ENCODE measurements at regions not wholly inside any gene's neighbourhood (a gene's known extent, or its start where the extent isn't known, plus 50 kb on each side); places are given as distances from the start of the nearest gene placed in this dataset.
"Not testable (repeated sequence)": the region's sequence is repeated elsewhere in the genome, so short reads cannot be mapped to it uniquely, and the experiment has no call there.

GRCh38 chr18:14936313-14936712 is 188.3 kb downstream of the ANKRD30B start:
- TF ChIP-seq REST (IDR thresholded peaks at IDR 0.05; ENCODE audit: insufficient replicate concordance, low read depth) (no peak), CTCF (IDR thresholded peaks at IDR 0.05; ENCODE audit: insufficient read depth, low read length) (no peak), SPI1 (IDR thresholded peaks at IDR 0.05; ENCODE audit: borderline replicate concordance, low read depth) (no peak), POLR2AphosphoS5 (IDR thresholded peaks at IDR 0.05; ENCODE audit: low read depth) (no peak), GABPA (IDR thresholded peaks at IDR 0.05; ENCODE audit: low read depth) (no peak)
- Histone ChIP-seq H3K27ac (replicated peaks) (no peak overlapping the region), H3K4me3 (replicated peaks; ENCODE audit: insufficient read depth, low read length) (no peak overlapping the region), H3K27me3 (ENCODE audit: insufficient read depth, poor library complexity, severe bottlenecking) (peaks cover 5% of the 10 kb centered on the region)
- no peak for DNase-seq (ENCODE audit: low read depth in 1 of 2, low spot score in 1 of 2)

- DNase-seq (ENCODE audit: low read depth in 1 of 2, low spot score in 1 of 2) = no peak
- no peak for TF ChIP-seq CTCF (IDR thresholded peaks at IDR 0.05; ENCODE audit: insufficient read depth, low read length)
- no peak for TF ChIP-seq SPI1 (IDR thresholded peaks at IDR 0.05; ENCODE audit: borderline replicate concordance, low read depth)
- no peak for TF ChIP-seq GABPA (IDR thresholded peaks at IDR 0.05; ENCODE audit: low read depth)
- TF ChIP-seq REST (IDR thresholded peaks at IDR 0.05; ENCODE audit: insufficient replicate concordance, low read depth) = no peak
- TF ChIP-seq POLR2AphosphoS5 (IDR thresholded peaks at IDR 0.05; ENCODE audit: low read depth) = no peak
- Histone ChIP-seq H3K27ac (replicated peaks) (no peak overlapping the region), H3K4me3 (replicated peaks; ENCODE audit: insufficient read depth, low read length) (no peak overlapping the region), H3K27me3 (ENCODE audit: insufficient read depth, poor library complexity, severe bottlenecking) (peaks cover 5% of the 10 kb centered on the region)
These were observed 189.3 kb downstream of the ANKRD30B start for GRCh38 chr18:14937271-14937670.

- Histone ChIP-seq H3K27ac (replicated peaks) (no peak overlapping the region), H3K27me3 (ENCODE audit: insufficient read depth, poor library complexity, severe bottlenecking) (peaks cover 5% of the 10 kb centered on the region), H3K4me3 (replicated peaks; ENCODE audit: insufficient read depth, low read length) (no peak overlapping the region)
- DNase-seq (ENCODE audit: low read depth in 1 of 2, low spot score in 1 of 2) = no peak
- TF ChIP-seq POLR2AphosphoS5 (IDR thresholded peaks at IDR 0.05; ENCODE audit: low read depth) = no peak
- no peak for TF ChIP-seq REST (IDR thresholded peaks at IDR 0.05; ENCODE audit: insufficient replicate concordance, low read depth)
- TF ChIP-seq GABPA (IDR thresholded peaks at IDR 0.05; ENCODE audit: low read depth) = no peak
- TF ChIP-seq SPI1 (IDR thresholded peaks at IDR 0.05; ENCODE audit: borderline replicate concordance, low read depth) = no peak
- no peak for TF ChIP-seq CTCF (IDR thresholded peaks at IDR 0.05; ENCODE audit: insufficient read depth, low read length)
These were observed 191.2 kb downstream of the ANKRD30B start for GRCh38 chr18:14939141-14939540.

- not testable (repeated sequence) for DNase-seq (ENCODE audit: low read depth in 1 of 2, low spot score in 1 of 2); H3K27me3 ChIP-seq (ENCODE audit: insufficient read depth, poor library complexity, severe bottlenecking); H3K4me3 ChIP-seq (replicated peaks; ENCODE audit: insufficient read depth, low read length); H3K27ac ChIP-seq (replicated peaks)
These were observed 192.1 kb downstream of the ANKRD30B start for GRCh38 chr18:14940106-14940505.
